OCI-LY3 (cell line): ENCODE measurements at regions not wholly inside any gene's neighbourhood (a gene's known extent, or its start where the extent isn't known, plus 50 kb on each side); places are given as distances from the start of the nearest gene placed in this dataset.

ENCODE experiments used
- CTCF ChIP-seq: fragments of 200-600, 300-600 bp; sonication (generic); IDR thresholded peaks from 2 replicates; pipeline ENCODE4 v1.5.1; 2014; ENCODE audit warnings: antibody characterized with exemption, low read length, low read depth
- EZH2phosphoT487 ChIP-seq: fragments of 200-600 bp; shearing (Covaris generic); IDR thresholded peaks from 2 replicates; pipeline ENCODE4 v1.6.1; 2018; ENCODE audit warnings: antibody characterized with exemption, mixed run types, low read depth

DNA sequence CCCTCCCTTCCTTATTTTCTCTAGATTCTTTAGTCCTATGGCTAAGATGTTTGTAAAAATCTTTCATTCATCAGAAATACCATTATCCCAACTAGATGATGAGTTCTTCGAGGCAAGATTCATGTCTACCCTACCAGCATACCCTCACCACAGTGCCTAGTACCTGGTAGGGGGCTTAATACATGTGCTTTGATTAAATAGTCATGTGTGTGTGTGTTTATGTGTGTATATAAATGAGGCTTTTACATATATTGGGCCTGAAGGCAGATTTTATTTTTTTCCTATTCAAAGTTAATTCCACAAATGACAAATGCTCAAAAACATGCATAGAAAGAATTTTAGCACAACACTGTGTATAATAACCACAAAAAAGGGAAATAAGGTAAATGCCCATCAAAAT is 193.0 kb upstream of the IRX3 start:
- TF ChIP-seq CTCF (no peak), EZH2phosphoT487 (no peak)
